Hepatocyte (in vitro differentiated cells): ENCODE measurements at regions not wholly inside any gene's neighbourhood (a gene's known extent, or its start where the extent isn't known, plus 50 kb on each side); places are given as distances from the start of the nearest gene placed in this dataset.
A peak's percentile ranks its signal among the peaks of the same experiment; 100 is the strongest.

Experiments
- DNase-seq: peaks from one replicate; pipeline ENCODE4 v3.0.0-alpha.2; 2016; ENCODE audit warnings: low spot score
- H2AFZ ChIP-seq: fragments of 200-600 bp; sonication (generic); 2 replicates; pipeline ENCODE4 v1.6.0; 2016; ENCODE audit warnings: antibody characterized with exemption, mild to moderate bottlenecking
- H3K27ac ChIP-seq: fragments of 200-600 bp; sonication (generic); 2 replicates; pipeline ENCODE4 v1.5.1; 2016; ENCODE audit warnings: mild to moderate bottlenecking
- H3K27me3 ChIP-seq: fragments of 200-600 bp; sonication (generic); 2 replicates; pipeline ENCODE4 v1.6.1; 2016
- H3K36me3 ChIP-seq: fragments of 200-600 bp; sonication (generic); replicated peaks from 2 replicates; pipeline ENCODE4 v1.5.1; 2016; ENCODE audit warnings: low read depth; ENCODE audit not compliant: insufficient read depth
- H3K4me1 ChIP-seq: fragments of 200-600 bp; sonication (generic); 2 replicates; pipeline ENCODE4 v1.5.1; 2016; ENCODE audit warnings: mild to moderate bottlenecking, moderate library complexity; ENCODE audit not compliant: insufficient read depth
- H3K4me2 ChIP-seq: fragments of 200-600 bp; sonication (generic); 2 replicates; pipeline ENCODE4 v1.6.0; 2016
- H3K4me3 ChIP-seq: fragments of 200-600 bp; sonication (generic); 2 replicates; pipeline ENCODE4 v1.5.1; 2016; ENCODE audit warnings: mild to moderate bottlenecking
- H3K79me2 ChIP-seq: fragments of 200-600 bp; sonication (generic); 2 replicates; pipeline ENCODE4 v1.6.0; 2017; ENCODE audit warnings: mild to moderate bottlenecking
- H3K9me2 ChIP-seq: fragments of 200-600 bp; sonication (generic); replicated peaks from 2 replicates; pipeline ENCODE4 v1.6.0; 2017; ENCODE audit warnings: mild to moderate bottlenecking; ENCODE audit not compliant: insufficient read depth
- H3K9me3 ChIP-seq: fragments of 200-600 bp; sonication (generic); 2 replicates; pipeline ENCODE4 v1.5.1; 2016; ENCODE audit warnings: low read depth, mild to moderate bottlenecking
- H4K20me1 ChIP-seq: fragments of 200-600 bp; sonication (generic); 2 replicates; pipeline ENCODE4 v1.6.0; 2016; ENCODE audit warnings: mild to moderate bottlenecking; ENCODE audit not compliant: insufficient read depth, poor library complexity, severe bottlenecking
- CTCF ChIP-seq: fragments of 200-600 bp; sonication (generic); IDR thresholded peaks from 2 replicates; pipeline ENCODE4 v1.5.1; 2016; ENCODE audit warnings: antibody characterized with exemption, mild to moderate bottlenecking; ENCODE audit not compliant: poor library complexity
- EZH2 ChIP-seq: fragments of 200-600 bp; sonication (generic); IDR thresholded peaks from 2 replicates; pipeline ENCODE4 v1.6.1; 2016; ENCODE audit warnings: antibody characterized with exemption, mild to moderate bottlenecking, borderline replicate concordance
- EZH2phosphoT487 ChIP-seq: fragments of 200-600 bp; sonication (generic); IDR thresholded peaks from one replicate; pipeline ENCODE4 v1.6.1; 2018; ENCODE audit warnings: antibody characterized with exemption, mild to moderate bottlenecking, low read depth, moderate library complexity; ENCODE audit not compliant: unreplicated experiment, severe bottlenecking
- whole genome bisulfite sequencing: methylation state at CpG from one replicate; pipeline ENCODE4 v1.1.6; 2016; ENCODE audit warnings: low lambda C conversion rate; ENCODE audit errors: missing lambda C conversion rate; 5-methylcytosine and 5-hydroxymethylcytosine counted together

- Histone ChIP-seq H3K4me2 (peak overlapping the region; percentile 42), H4K20me1 (no peaks in the 10 kb centered on the region), H3K4me3 (no peak overlapping the region), H3K27ac (peak overlapping the region; percentile 74), H3K9me3 (no peaks in the 10 kb centered on the region), H3K9me2 (no peaks in the 10 kb centered on the region), H3K27me3 (peaks cover 5% of the 10 kb centered on the region), H3K36me3 (no peaks in the 10 kb centered on the region), H2AFZ (peak overlapping the region; percentile 3), H3K4me1 (peaks cover 5% of the 10 kb centered on the region), H3K79me2 (no peaks in the 10 kb centered on the region)
- 73% methylated on average over 5 of the region's 5 CpGs for WGBS
- no peak for DNase-seq
- no peak for TF ChIP-seq EZH2
- TF ChIP-seq CTCF: no peak
- no peak for TF ChIP-seq EZH2phosphoT487
These were observed 127.9 kb upstream of the OPCML start for GRCh38 chr11:133660202-133660568.

GRCh38 chr11:133659538-133660201 is 127.4 kb upstream of the OPCML start:
- DNase-seq: peak; percentile 42
- Histone ChIP-seq H3K4me1 (peaks cover 5% of the 10 kb centered on the region), H3K79me2 (no peaks in the 10 kb centered on the region), H3K4me2 (peak overlapping the region; percentile 42), H3K27me3 (peaks cover 7% of the 10 kb centered on the region), H2AFZ (peak overlapping the region; percentile 3), H3K27ac (peak overlapping the region; percentile 74), H3K36me3 (no peaks in the 10 kb centered on the region), H4K20me1 (no peaks in the 10 kb centered on the region), H3K4me3 (no peak overlapping the region), H3K9me2 (no peaks in the 10 kb centered on the region), H3K9me3 (no peaks in the 10 kb centered on the region)
- 37% methylated on average over 8 of the region's 8 CpGs for WGBS
- TF ChIP-seq CTCF (no peak), EZH2phosphoT487 (no peak), EZH2 (no peak)

GRCh38 chr11:133657054-133657453 is 124.8 kb upstream of the OPCML start:
- Histone ChIP-seq H3K4me2 (no peak overlapping the region), H3K27me3 (peaks cover 15% of the 10 kb centered on the region), H3K27ac (no peak overlapping the region), H3K4me1 (peaks cover 5% of the 10 kb centered on the region), H3K9me2 (no peaks in the 10 kb centered on the region), H2AFZ (no peak overlapping the region), H4K20me1 (no peaks in the 10 kb centered on the region), H3K79me2 (no peaks in the 10 kb centered on the region), H3K36me3 (no peaks in the 10 kb centered on the region), H3K9me3 (no peaks in the 10 kb centered on the region), H3K4me3 (no peak overlapping the region)
- WGBS: 54% methylated on average over 3 of the region's 3 CpGs
- DNase-seq: no peak
- no peak for TF ChIP-seq EZH2phosphoT487
- no peak for TF ChIP-seq CTCF
- TF ChIP-seq EZH2: no peak
